Muscle layer of duodenum (tissue), 2 donors: ENCODE measurements at regions not wholly inside any gene's neighbourhood (a gene's known extent, or its start where the extent isn't known, plus 50 kb on each side); places are given as distances from the start of the nearest gene placed in this dataset.
"Not testable (repeated sequence)": the region's sequence is repeated elsewhere in the genome, so short reads cannot be mapped to it uniquely, and the experiment has no call there.

Experiments used
- H3K27ac ChIP-seq: one replicate; pipeline ENCODE4 v1.7.0; 2013; ENCODE audit warnings: mild to moderate bottlenecking, low read length
- H3K27me3 ChIP-seq: one replicate; pipeline ENCODE4 v1.7.0; 2013; ENCODE audit warnings: low read depth, mild to moderate bottlenecking, control low read depth, low read length
- H3K36me3 ChIP-seq, 2 donors: one replicate each; pipeline ENCODE4 v1.7.0; 2013; ENCODE audit warnings: low read length in 2 of 2, control low read depth in 1 of 2, mild to moderate bottlenecking in 1 of 2; ENCODE audit not compliant: insufficient read depth in 2 of 2, control insufficient read depth in 1 of 2
- H3K4me1 ChIP-seq, 2 donors: one replicate each; pipeline ENCODE4 v1.7.0; 2013; ENCODE audit warnings: low read length in 2 of 2, mild to moderate bottlenecking in 2 of 2, control low read depth in 1 of 2, moderate library complexity in 1 of 2; ENCODE audit not compliant: insufficient read depth in 2 of 2, control insufficient read depth in 1 of 2
- H3K4me3 ChIP-seq, 2 donors: one replicate each; pipeline ENCODE4 v1.7.0; 2013; ENCODE audit warnings: low read length in 2 of 2, low read depth in 1 of 2, mild to moderate bottlenecking in 1 of 2
- H3K9me3 ChIP-seq, 2 donors: one replicate each; pipeline ENCODE4 v1.7.0; 2013; ENCODE audit warnings: low read length in 2 of 2, control low read depth in 1 of 2, mild to moderate bottlenecking in 1 of 2; ENCODE audit not compliant: control insufficient read depth in 1 of 2
- donor health status: healthy.

- Histone ChIP-seq H3K9me3 (peaks cover 0 to 7% of the 10 kb centered on the region in 2 donors), H3K4me3 (no peak overlapping the region), H3K4me1 (no peaks in the 10 kb centered on the region), H3K27me3 (no peaks in the 10 kb centered on the region), H3K36me3 (no peaks in the 10 kb centered on the region), H3K27ac (no peak overlapping the region)
Observed at GRCh38 chr6:121940728-121941127, 458.7 kb upstream of the HSF2 start.

DNA sequence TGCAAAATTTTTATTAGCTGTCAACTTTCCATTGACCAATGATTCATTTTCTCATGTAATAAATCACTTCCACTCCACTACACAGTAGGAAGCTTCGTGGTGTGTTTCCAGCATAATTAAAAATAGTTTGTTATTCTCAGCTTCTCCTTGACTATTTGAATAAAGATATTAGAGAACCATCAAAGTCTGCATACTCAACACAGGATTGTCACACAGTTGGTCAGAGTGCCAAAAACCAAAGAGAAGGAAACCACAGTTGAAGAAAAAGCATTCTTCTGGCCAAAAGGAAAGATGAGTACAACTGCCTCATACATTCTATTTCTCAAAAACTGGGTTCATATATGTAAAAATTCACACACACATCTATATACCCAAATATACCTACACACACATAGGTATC lies 455.1 kb upstream of the HSF2 start:
- H3K27me3 ChIP-seq = no peaks in the 10 kb centered on the region
- H3K4me3 ChIP-seq = no peak overlapping the region
- no peak overlapping the region for H3K27ac ChIP-seq
- peaks cover 0 to 7% of the 10 kb centered on the region in 2 donors for H3K9me3 ChIP-seq
- no peaks in the 10 kb centered on the region for H3K4me1 ChIP-seq
- no peaks in the 10 kb centered on the region for H3K36me3 ChIP-seq

DNA sequence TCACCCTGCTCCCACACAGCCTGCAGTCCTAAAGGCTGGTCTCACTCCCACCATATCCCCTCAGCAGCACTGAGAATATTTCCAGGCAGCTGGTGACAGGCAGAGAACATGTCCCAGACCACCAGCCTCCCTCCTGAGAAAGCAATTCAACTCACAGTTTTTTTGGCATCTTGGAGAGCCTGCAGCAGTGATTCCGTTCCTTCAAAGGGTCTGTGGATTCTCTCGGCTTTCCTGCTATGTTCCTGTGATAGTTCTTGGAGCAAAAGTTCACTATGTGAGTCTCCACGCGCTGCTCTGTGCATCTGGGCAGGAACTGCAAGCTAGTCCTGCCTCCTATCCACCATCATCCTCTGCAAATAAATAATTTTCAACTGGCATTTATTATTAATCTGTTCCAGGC lies 448.3 kb upstream of the HSF2 start:
- Histone ChIP-seq H3K27me3 (no peaks in the 10 kb centered on the region), H3K4me1 (peaks cover 0 to 11% of the 10 kb centered on the region in 2 donors), H3K9me3 (no peaks in the 10 kb centered on the region), H3K27ac (peak overlapping the region; percentile 12), H3K36me3 (no peaks in the 10 kb centered on the region), H3K4me3 (no peak overlapping the region)

GRCh38 chr6:121951918-121952379 lies 447.5 kb upstream of the HSF2 start:
- H3K4me1 ChIP-seq = peaks cover 0 to 11% of the 10 kb centered on the region in 2 donors
- H3K4me3 ChIP-seq = no peak overlapping the region
- peak overlapping the region; percentile 66 for H3K27ac ChIP-seq
- H3K27me3 ChIP-seq = no peaks in the 10 kb centered on the region
- H3K9me3 ChIP-seq = no peaks in the 10 kb centered on the region
- H3K36me3 ChIP-seq = no peaks in the 10 kb centered on the region

GRCh38 chr6:121955401-121955800 lies 444.1 kb upstream of the HSF2 start:
- peaks cover 0 to 11% of the 10 kb centered on the region in 2 donors for H3K4me1 ChIP-seq
- H3K36me3 ChIP-seq = not testable (repeated sequence)

DNA sequence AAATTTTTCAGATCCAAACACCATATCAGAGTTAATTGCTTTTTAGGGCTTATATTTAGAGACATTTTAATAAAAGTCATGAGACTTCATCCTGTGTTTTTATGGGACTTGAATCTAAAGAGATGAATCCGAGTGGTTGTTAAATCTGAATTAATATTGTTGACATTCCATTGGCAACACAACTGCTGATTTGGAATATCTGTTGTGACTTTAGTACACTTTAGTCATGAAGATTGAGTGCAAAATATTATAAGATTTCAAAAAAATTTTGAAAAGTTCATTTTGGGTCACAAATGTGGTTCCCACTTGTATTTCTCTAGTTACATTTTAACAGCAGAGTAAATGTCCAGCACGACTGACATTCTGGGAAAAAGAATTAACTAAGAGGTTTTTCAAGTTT lies 442.7 kb upstream of the HSF2 start:
- H3K27me3 ChIP-seq = no peaks in the 10 kb centered on the region
- H3K4me3 ChIP-seq = no peak overlapping the region
- no peak overlapping the region for H3K27ac ChIP-seq
- no peaks in the 10 kb centered on the region for H3K36me3 ChIP-seq
- no peaks in the 10 kb centered on the region for H3K4me1 ChIP-seq
- no peaks in the 10 kb centered on the region for H3K9me3 ChIP-seq

More at GRCh38 chr6:121955401-121955800, 444.1 kb upstream of the HSF2 start:
- H3K27ac ChIP-seq, H3K4me3 ChIP-seq, H3K27me3 ChIP-seq, H3K9me3 ChIP-seq: not testable (repeated sequence)

GRCh38 chr6:121959501-121959900 lies 440.0 kb upstream of the HSF2 start:
- Histone ChIP-seq H3K36me3 (no peaks in the 10 kb centered on the region), H3K4me1 (no peaks in the 10 kb centered on the region), H3K9me3 (no peaks in the 10 kb centered on the region), H3K27me3 (no peaks in the 10 kb centered on the region), H3K27ac (no peak overlapping the region), H3K4me3 (no peak overlapping the region)

GRCh38 chr6:121961619-121962125 lies 437.8 kb upstream of the HSF2 start:
- Histone ChIP-seq H3K27ac (no peak overlapping the region), H3K9me3 (peaks cover 0 to 3% of the 10 kb centered on the region in 2 donors), H3K27me3 (no peaks in the 10 kb centered on the region), H3K36me3 (no peaks in the 10 kb centered on the region), H3K4me1 (no peaks in the 10 kb centered on the region), H3K4me3 (no peak overlapping the region)

DNA sequence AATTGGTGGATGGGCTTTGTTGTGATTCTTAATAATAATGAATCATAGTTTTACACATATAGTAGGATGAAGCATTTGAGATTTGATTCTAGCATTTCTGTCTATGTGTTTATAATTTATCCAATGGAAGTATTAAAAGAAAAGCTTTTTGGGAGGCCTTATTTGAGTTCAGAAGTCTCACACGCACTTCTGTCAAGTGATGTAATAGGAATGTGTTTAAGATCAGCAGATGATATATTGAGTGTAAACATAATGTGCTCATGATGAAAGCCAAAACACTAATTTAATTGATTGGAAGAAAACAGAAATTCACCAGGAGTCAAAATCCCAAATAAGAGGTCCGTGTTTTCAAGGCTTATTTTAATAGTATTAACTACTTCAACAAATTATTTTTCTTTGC lies 435.6 kb upstream of the HSF2 start:
- H3K9me3 ChIP-seq = peaks cover 0 to 3% of the 10 kb centered on the region in 2 donors
- H3K27ac ChIP-seq = no peak overlapping the region
- no peak overlapping the region for H3K4me3 ChIP-seq
- no peaks in the 10 kb centered on the region for H3K4me1 ChIP-seq
- H3K27me3 ChIP-seq = no peaks in the 10 kb centered on the region
- H3K36me3 ChIP-seq = no peaks in the 10 kb centered on the region

GRCh38 chr6:121965739-121966138 lies 433.7 kb upstream of the HSF2 start:
- Histone ChIP-seq H3K27ac (no peak overlapping the region), H3K9me3 (peaks cover 0 to 3% of the 10 kb centered on the region in 2 donors), H3K4me3 (no peak overlapping the region), H3K4me1 (no peaks in the 10 kb centered on the region), H3K36me3 (no peaks in the 10 kb centered on the region), H3K27me3 (no peaks in the 10 kb centered on the region)

DNA sequence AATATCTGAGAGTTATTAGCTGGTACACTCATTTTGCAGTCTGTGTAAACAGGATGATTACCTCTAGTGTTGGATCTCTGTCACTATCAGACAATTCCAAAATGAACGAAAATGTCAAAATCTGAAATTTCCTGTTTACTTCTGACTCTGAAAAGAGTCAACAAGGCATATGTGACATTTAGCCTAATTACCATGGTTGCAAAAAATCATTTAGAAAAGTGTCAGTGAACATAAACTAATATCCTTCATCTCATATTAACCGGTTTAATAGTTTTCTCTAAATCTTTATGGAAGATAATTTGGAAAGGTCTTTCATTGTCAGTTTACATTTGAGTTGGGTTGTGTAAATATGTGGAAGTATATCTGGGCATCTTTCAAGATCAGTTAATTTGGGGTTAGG lies 431.8 kb upstream of the HSF2 start:
- Histone ChIP-seq H3K4me3 (no peak overlapping the region), H3K4me1 (no peaks in the 10 kb centered on the region), H3K27ac (no peak overlapping the region), H3K9me3 (peaks cover 0 to 3% of the 10 kb centered on the region in 2 donors), H3K36me3 (no peaks in the 10 kb centered on the region), H3K27me3 (no peaks in the 10 kb centered on the region)

- H3K4me3 ChIP-seq = no peak overlapping the region
- H3K36me3 ChIP-seq = no peaks in the 10 kb centered on the region
- no peaks in the 10 kb centered on the region for H3K4me1 ChIP-seq
- no peak overlapping the region for H3K27ac ChIP-seq
- peaks cover 0 to 2% of the 10 kb centered on the region in 2 donors for H3K9me3 ChIP-seq
- H3K27me3 ChIP-seq = no peaks in the 10 kb centered on the region
Observed at GRCh38 chr6:121971931-121972335, 427.5 kb upstream of the HSF2 start.
